ENCODE measurements at regions not wholly inside any gene's neighbourhood (a gene's known extent, or its start where the extent isn't known, plus 50 kb on each side); places are given as distances from the start of the nearest gene placed in this dataset.

- no peak for TF ChIP-seq CTCF (IDR thresholded peaks at IDR 0.05)
- no peak for TF ChIP-seq POLR2AphosphoS5 (IDR thresholded peaks at IDR 0.05)
Observed at GRCh38 chr5:68500813-68501212, 285.3 kb downstream of the PIK3R1 start.

Measured in gastroesophageal sphincter (tissue), 3 donors.